Tibial artery (tissue), 4 donors: ENCODE measurements at regions not wholly inside any gene's neighbourhood (a gene's known extent, or its start where the extent isn't known, plus 50 kb on each side); places are given as distances from the start of the nearest gene placed in this dataset.

Experiments used
- DNase-seq, 2 donors: peaks; one replicate each; pipeline ENCODE4 v3.0.0-alpha.2; 2019
- H3K27ac ChIP-seq, 2 donors: fragments of 200-600 bp; sonication (generic) in 1 of 2; 1 replicate in 1 of 2; 2 replicates in 1 of 2; pipeline ENCODE4 v1.5.1; 2018 to 2019; ENCODE audit warnings: mild to moderate bottlenecking in 1 of 2
- H3K27me3 ChIP-seq, 2 donors: fragments of 200-600 bp; sonication (generic) in 1 of 2; one replicate each; pipeline versions ENCODE4 v1.5.1 to v1.6.0; 2016 to 2019
- H3K36me3 ChIP-seq, 3 donors: fragments of 200-600 bp; sonication (generic) in 2 of 3; one replicate each; pipeline ENCODE4 v1.5.1; 2016 to 2019; ENCODE audit warnings: mild to moderate bottlenecking in 2 of 3
- H3K4me1 ChIP-seq, 4 donors: fragments of 200-600 bp; sonication (generic) in 2 of 4; 1 replicate in 3 of 4; 2 replicates in 1 of 4; pipeline ENCODE4 v1.5.1; 2016 to 2019
- H3K4me3 ChIP-seq, 2 donors: fragments of 200-600 bp; sonication (generic) in 1 of 2; 1 replicate in 1 of 2; 2 replicates in 1 of 2; pipeline ENCODE4 v1.5.1; 2018 to 2019; ENCODE audit warnings: mild to moderate bottlenecking in 2 of 2
- H3K9me3 ChIP-seq, 3 donors: fragments of 200-600 bp; sonication (generic) in 1 of 3; one replicate each; pipeline ENCODE4 v1.5.1; 2016 to 2019
- CTCF ChIP-seq, 2 experiments: fragments of 200-600 bp in 1 of 2; fragments of 450-650 bp in 1 of 2; IDR thresholded peaks; one replicate each; pipeline ENCODE4 v1.5.1; 2017 to 2019; ENCODE audit warnings: antibody characterized with exemption in 2 of 2, mild to moderate bottlenecking in 1 of 2, moderate library complexity in 1 of 2
- intact Hi-C: fragments of 100-400 bp; cut with DNase I; formaldehyde crosslinking; loops from one replicate; pipeline ENCODE4 v1.15.0; 2023; ENCODE audit warnings: low total_unique reads

GRCh38 chr5:109929376-109929775, 239.6 kb downstream of the MAN2A1 start:
- Histone ChIP-seq H3K4me1 (no peaks in the 10 kb centered on the region), H3K36me3 (no peaks in the 10 kb centered on the region), H3K4me3 (no peak overlapping the region), H3K27ac (no peak overlapping the region), H3K27me3 (no peaks in the 10 kb centered on the region), H3K9me3 (no peaks in the 10 kb centered on the region)
- TF ChIP-seq CTCF (IDR thresholded peaks at IDR 0.05) = no peak
- intact Hi-C loops = no loop called here
- DNase-seq = no peak

- Histone ChIP-seq H3K27me3 (no peaks in the 10 kb centered on the region), H3K4me1 (no peaks in the 10 kb centered on the region), H3K36me3 (no peaks in the 10 kb centered on the region), H3K4me3 (no peak overlapping the region), H3K9me3 (no peaks in the 10 kb centered on the region), H3K27ac (no peak overlapping the region)
- intact Hi-C loops = no loop called here
- DNase-seq = no peak
- TF ChIP-seq CTCF (IDR thresholded peaks at IDR 0.05) = no peak
Observed at GRCh38 chr5:109929911-109930310, 240.2 kb downstream of the MAN2A1 start.

GRCh38 chr5:109931049-109931780, 241.5 kb downstream of the MAN2A1 start:
- no peak for DNase-seq
- Histone ChIP-seq H3K4me3 (no peak overlapping the region), H3K36me3 (no peaks in the 10 kb centered on the region), H3K4me1 (no peaks in the 10 kb centered on the region), H3K27me3 (no peaks in the 10 kb centered on the region), H3K27ac (no peak overlapping the region), H3K9me3 (no peaks in the 10 kb centered on the region)
- TF ChIP-seq CTCF (IDR thresholded peaks at IDR 0.05) = no peak
- intact Hi-C loops = no loop called here

- no peak for DNase-seq
- H3K4me3 ChIP-seq = no peak overlapping the region
- no peaks in the 10 kb centered on the region for H3K27me3 ChIP-seq
- TF ChIP-seq CTCF (IDR thresholded peaks at IDR 0.05) = no peak
- no peak overlapping the region for H3K27ac ChIP-seq
- H3K36me3 ChIP-seq = no peaks in the 10 kb centered on the region
- H3K4me1 ChIP-seq = no peaks in the 10 kb centered on the region
- H3K9me3 ChIP-seq = peaks cover 0 to 9% (median 0%) of the 10 kb centered on the region in 3 donors
- intact Hi-C loops = no loop called here
Observed at GRCh38 chr5:109935833-109936490, 246.2 kb downstream of the MAN2A1 start.

- DNase-seq = no peak
- TF ChIP-seq CTCF (IDR thresholded peaks at IDR 0.05) = no peak
- Histone ChIP-seq H3K4me1 (no peaks in the 10 kb centered on the region), H3K36me3 (no peaks in the 10 kb centered on the region), H3K27ac (no peak overlapping the region), H3K4me3 (no peak overlapping the region), H3K27me3 (no peaks in the 10 kb centered on the region), H3K9me3 (peaks cover 0 to 10% (median 0%) of the 10 kb centered on the region in 3 donors)
- intact Hi-C loops = no loop called here
Observed at GRCh38 chr5:109936996-109937395, 247.3 kb downstream of the MAN2A1 start.
